Breast epithelium (tissue), 4 donors: ENCODE measurements at regions not wholly inside any gene's neighbourhood (a gene's known extent, or its start where the extent isn't known, plus 50 kb on each side); places are given as distances from the start of the nearest gene placed in this dataset.
"Not testable (repeated sequence)": the region's sequence is repeated elsewhere in the genome, so short reads cannot be mapped to it uniquely, and the experiment has no call there.

Source experiments
- DNase-seq, 2 donors: peaks; one replicate each; pipeline ENCODE4 v3.0.0-alpha.2; 2019; ENCODE audit warnings: low spot score in 2 of 2
- H3K27ac ChIP-seq, 2 donors: fragments of 200-600 bp; sonication (generic) in 1 of 2; one replicate each; pipeline ENCODE4 v1.5.1; 2016 to 2019; ENCODE audit warnings: mild to moderate bottlenecking in 1 of 2
- H3K27me3 ChIP-seq, 2 donors: fragments of 200-600 bp; sonication (generic) in 1 of 2; one replicate each; pipeline versions ENCODE4 v1.5.1 to v1.6.0; 2017 to 2019; ENCODE audit warnings: control low read depth in 1 of 2, mild to moderate bottlenecking in 1 of 2
- H3K36me3 ChIP-seq: fragments of 200-600 bp; one replicate; pipeline ENCODE4 v1.5.1; 2019
- H3K4me1 ChIP-seq, 2 donors: fragments of 200-600 bp; sonication (generic); one replicate each; pipeline ENCODE4 v1.5.1; 2016 to 2019; ENCODE audit warnings: control low read depth in 1 of 2
- H3K4me3 ChIP-seq, 3 donors: fragments of 200-600 bp; sonication (generic); 1 replicate in 2 of 3; 2 replicates in 1 of 3; pipeline ENCODE4 v1.5.1; 2016 to 2019; ENCODE audit warnings: mild to moderate bottlenecking in 3 of 3, moderate library complexity in 2 of 3
- H3K9me3 ChIP-seq, 2 donors: fragments of 200-600 bp; sonication (generic) in 1 of 2; one replicate each; pipeline ENCODE4 v1.5.1; 2016 to 2019; ENCODE audit warnings: control low read depth in 1 of 2
- CTCF ChIP-seq, 3 donors: fragments of 450-650 bp; IDR thresholded peaks; one replicate each; pipeline ENCODE4 v1.5.1; 2016 to 2017; ENCODE audit warnings: antibody characterized with exemption in 3 of 3, mild to moderate bottlenecking in 3 of 3, moderate library complexity in 3 of 3
- POLR2A ChIP-seq: fragments of 450-650 bp; IDR thresholded peaks from one replicate; pipeline ENCODE4 v1.6.1; 2016; ENCODE audit warnings: antibody characterized with exemption, mild to moderate bottlenecking, moderate library complexity
- POLR2AphosphoS5 ChIP-seq, 3 donors: sonication (generic); formaldehyde crosslinking; IDR thresholded peaks; one replicate each; pipeline ENCODE4 v1.6.1; 2017; ENCODE audit warnings: antibody characterized with exemption in 3 of 3
- intact Hi-C: fragments of 100-400 bp; cut with DNase I; formaldehyde crosslinking; loops from one replicate; pipeline ENCODE4 v1.15.1; 2023; ENCODE audit warnings: low total_unique reads

GRCh38 chr4:124997991-124998390 lies 285.5 kb upstream of the ANKRD50 start:
- no peaks in the 10 kb centered on the region for H3K4me1 ChIP-seq
- no peaks in the 10 kb centered on the region for H3K27me3 ChIP-seq
- no peaks in the 10 kb centered on the region for H3K9me3 ChIP-seq
- intact Hi-C loops: no loop called here
- no peak for DNase-seq
- H3K36me3 ChIP-seq: no peaks in the 10 kb centered on the region
- H3K4me3 ChIP-seq: no peak overlapping the region
- H3K27ac ChIP-seq: no peak overlapping the region
- TF ChIP-seq POLR2A: no peak

GRCh38 chr4:124997124-124997523 lies 284.6 kb upstream of the ANKRD50 start:
- H3K27me3 ChIP-seq: no peaks in the 10 kb centered on the region
- no peak for DNase-seq
- TF ChIP-seq POLR2AphosphoS5 (IDR thresholded peaks at IDR 0.05): no peak
- no peak for TF ChIP-seq POLR2A
- no peak for TF ChIP-seq CTCF (IDR thresholded peaks at IDR 0.05)
- H3K9me3 ChIP-seq: no peaks in the 10 kb centered on the region
- no peaks in the 10 kb centered on the region for H3K4me1 ChIP-seq
- H3K27ac ChIP-seq: no peak overlapping the region
- no peak overlapping the region for H3K4me3 ChIP-seq
- no peaks in the 10 kb centered on the region for H3K36me3 ChIP-seq
- intact Hi-C loops: no loop called here

- H3K4me1 ChIP-seq: no peaks in the 10 kb centered on the region
- H3K36me3 ChIP-seq: no peaks in the 10 kb centered on the region
- DNase-seq: no peak
- TF ChIP-seq POLR2AphosphoS5 (IDR thresholded peaks at IDR 0.05): no peak
- no peak for TF ChIP-seq CTCF (IDR thresholded peaks at IDR 0.05)
- TF ChIP-seq POLR2A: no peak
- H3K27me3 ChIP-seq: no peaks in the 10 kb centered on the region
- no peaks in the 10 kb centered on the region for H3K9me3 ChIP-seq
- intact Hi-C loops: no loop called here
- no peak overlapping the region for H3K27ac ChIP-seq
- no peak overlapping the region for H3K4me3 ChIP-seq
Measured at GRCh38 chr4:124993838-124994237, 281.3 kb upstream of the ANKRD50 start.

- intact Hi-C loops: no loop called here
- Histone ChIP-seq H3K4me1 (no peaks in the 10 kb centered on the region), H3K4me3 (no peak overlapping the region), H3K36me3 (no peaks in the 10 kb centered on the region), H3K27me3 (no peaks in the 10 kb centered on the region), H3K9me3 (no peaks in the 10 kb centered on the region), H3K27ac (no peak overlapping the region)
- TF ChIP-seq CTCF (IDR thresholded peaks at IDR 0.05): no peak
- no peak for DNase-seq
Measured at GRCh38 chr4:124990398-124990797, 277.9 kb upstream of the ANKRD50 start.

GRCh38 chr4:124980276-124980752 lies 267.8 kb upstream of the ANKRD50 start:
- Histone ChIP-seq H3K27me3 (no peaks in the 10 kb centered on the region), H3K27ac (no peak overlapping the region), H3K4me3 (no peak overlapping the region), H3K9me3 (no peaks in the 10 kb centered on the region), H3K4me1 (no peaks in the 10 kb centered on the region), H3K36me3 (no peaks in the 10 kb centered on the region)
- no peak for DNase-seq
- intact Hi-C loops: no loop called here
- TF ChIP-seq POLR2AphosphoS5 (IDR thresholded peaks at IDR 0.05) (no peak), POLR2A (no peak), CTCF (IDR thresholded peaks at IDR 0.05) (no peak)

GRCh38 chr4:124978536-124978935 lies 266.0 kb upstream of the ANKRD50 start:
- H3K9me3 ChIP-seq, H3K36me3 ChIP-seq, intact Hi-C loops, DNase-seq, H3K4me3 ChIP-seq, H3K27me3 ChIP-seq, H3K27ac ChIP-seq, H3K4me1 ChIP-seq: not testable (repeated sequence)
